Thyroid gland (tissue), 4 donors: ENCODE measurements at regions not wholly inside any gene's neighbourhood (a gene's known extent, or its start where the extent isn't known, plus 50 kb on each side); places are given as distances from the start of the nearest gene placed in this dataset.

Experiments
- POLR2A ChIP-seq, 2 donors: fragments of 450-650 bp; IDR thresholded peaks; one replicate each; pipeline ENCODE4 v1.6.1; 2017; ENCODE audit warnings: antibody characterized with exemption in 2 of 2, mild to moderate bottlenecking in 2 of 2, moderate library complexity in 1 of 2
- TF ChIP-seq, protein P1 (sequence below), 6 experiments: fragments of 200-600 bp in 3 of 6; fragments of 450-650 bp in 3 of 6; sonication (generic) in 3 of 6; IDR thresholded peaks; one replicate each; pipeline ENCODE4 v1.5.1; 2016 to 2019; ENCODE audit warnings: antibody characterized with exemption in 6 of 6, mild to moderate bottlenecking in 2 of 6, inconsistent platforms in 1 of 6, moderate library complexity in 1 of 6

DNA sequence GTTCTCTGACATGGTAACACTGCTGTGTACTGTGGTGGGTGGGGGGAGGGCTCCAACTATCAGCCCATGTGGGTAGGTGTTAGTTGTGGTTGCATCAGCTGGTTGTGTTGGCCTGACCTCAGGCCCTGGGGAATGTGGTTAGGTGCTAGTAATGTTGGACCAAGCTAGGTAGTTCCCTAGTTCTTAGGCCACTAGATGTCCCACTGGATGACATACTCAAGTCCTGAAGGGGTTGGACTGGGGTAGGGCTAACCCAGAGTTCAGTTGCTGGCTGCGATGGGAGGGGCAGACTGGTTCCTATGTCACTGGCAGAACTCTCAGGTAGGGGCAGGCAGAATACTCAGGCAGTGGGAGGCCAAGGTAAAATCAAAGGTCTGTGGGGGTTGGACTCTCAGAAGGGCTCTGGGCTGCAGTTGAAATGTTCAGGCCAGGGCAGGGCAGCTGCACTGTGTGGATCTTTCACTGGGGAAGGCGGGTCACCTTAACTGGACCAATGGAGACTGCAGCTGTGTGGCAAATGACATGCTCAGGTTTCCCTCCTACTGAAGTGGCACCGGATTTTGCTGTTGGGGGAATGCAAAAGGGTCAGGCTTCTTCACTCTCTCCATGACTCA lies 870.7 kb downstream of the LRRIQ3 start:
- TF ChIP-seq, protein P1, sequence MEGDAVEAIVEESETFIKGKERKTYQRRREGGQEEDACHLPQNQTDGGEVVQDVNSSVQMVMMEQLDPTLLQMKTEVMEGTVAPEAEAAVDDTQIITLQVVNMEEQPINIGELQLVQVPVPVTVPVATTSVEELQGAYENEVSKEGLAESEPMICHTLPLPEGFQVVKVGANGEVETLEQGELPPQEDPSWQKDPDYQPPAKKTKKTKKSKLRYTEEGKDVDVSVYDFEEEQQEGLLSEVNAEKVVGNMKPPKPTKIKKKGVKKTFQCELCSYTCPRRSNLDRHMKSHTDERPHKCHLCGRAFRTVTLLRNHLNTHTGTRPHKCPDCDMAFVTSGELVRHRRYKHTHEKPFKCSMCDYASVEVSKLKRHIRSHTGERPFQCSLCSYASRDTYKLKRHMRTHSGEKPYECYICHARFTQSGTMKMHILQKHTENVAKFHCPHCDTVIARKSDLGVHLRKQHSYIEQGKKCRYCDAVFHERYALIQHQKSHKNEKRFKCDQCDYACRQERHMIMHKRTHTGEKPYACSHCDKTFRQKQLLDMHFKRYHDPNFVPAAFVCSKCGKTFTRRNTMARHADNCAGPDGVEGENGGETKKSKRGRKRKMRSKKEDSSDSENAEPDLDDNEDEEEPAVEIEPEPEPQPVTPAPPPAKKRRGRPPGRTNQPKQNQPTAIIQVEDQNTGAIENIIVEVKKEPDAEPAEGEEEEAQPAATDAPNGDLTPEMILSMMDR (IDR thresholded peaks at IDR 0.05): no peak
- TF ChIP-seq POLR2A (IDR thresholded peaks at IDR 0.05): no peak
